Neural progenitor cell (in vitro differentiated cells): ENCODE measurements at regions not wholly inside any gene's neighbourhood (a gene's known extent, or its start where the extent isn't known, plus 50 kb on each side); places are given as distances from the start of the nearest gene placed in this dataset.
A peak's percentile ranks its signal among the peaks of the same experiment; 100 is the strongest.

Experiments used
- DNase-seq: peaks from one replicate; pipeline ENCODE4 v3.0.0-alpha.2; 2016; ENCODE audit warnings: low spot score
- H2AFZ ChIP-seq: fragments of 200-600 bp; sonication (generic); replicated peaks from 2 replicates; pipeline ENCODE4 v1.6.1; 2016; ENCODE audit warnings: antibody characterized with exemption
- H3F3A ChIP-seq: fragments of 200-600 bp; sonication (generic); 2 replicates; pipeline ENCODE4 v1.6.1; 2016; ENCODE audit warnings: antibody characterized with exemption, low read depth
- H3K27ac ChIP-seq: fragments of 200-600 bp; sonication (generic); 2 replicates; pipeline ENCODE4 v1.5.1; 2016; ENCODE audit warnings: mild to moderate bottlenecking
- H3K27me3 ChIP-seq: fragments of 200-600 bp; sonication (generic); 2 replicates; pipeline ENCODE4 v1.6.1; 2016; ENCODE audit warnings: mild to moderate bottlenecking, moderate library complexity
- H3K36me3 ChIP-seq: fragments of 200-600 bp; sonication (generic); 2 replicates; pipeline ENCODE4 v1.5.1; 2016
- H3K4me1 ChIP-seq: fragments of 200-600 bp; sonication (generic); 2 replicates; pipeline ENCODE4 v1.6.1; 2016; ENCODE audit warnings: mixed run types
- H3K4me2 ChIP-seq: fragments of 200-600 bp; sonication (generic); 2 replicates; pipeline ENCODE4 v1.6.1; 2016
- H3K4me3 ChIP-seq: fragments of 200-600 bp; sonication (generic); 2 replicates; pipeline ENCODE4 v1.5.1; 2016
- H3K79me2 ChIP-seq: fragments of 200-600 bp; sonication (generic); 2 replicates; pipeline ENCODE4 v1.6.1; 2016; ENCODE audit warnings: low read depth
- H3K9ac ChIP-seq: fragments of 200-600 bp; sonication (generic); 2 replicates; pipeline ENCODE4 v1.6.1; 2016
- H3K9me3 ChIP-seq: fragments of 200-600 bp; sonication (generic); 2 replicates; pipeline ENCODE4 v1.5.1; 2016; ENCODE audit warnings: low read depth
- H4K20me1 ChIP-seq: fragments of 200-600 bp; sonication (generic); 2 replicates; pipeline ENCODE4 v1.6.1; 2016; ENCODE audit warnings: low read depth
- H3K27ac Mint-ChIP-seq: 3 replicates; pipeline ENCODE4 v1.8.0; 2021; ENCODE audit warnings: mixed read lengths
- H3K27me3 Mint-ChIP-seq: 2 replicates; pipeline ENCODE4 v1.8.0; 2022; ENCODE audit warnings: low read depth, mild to moderate bottlenecking, inconsistent platforms, moderate library complexity, mixed read lengths; ENCODE audit not compliant: insufficient read depth
- H3K36me3 Mint-ChIP-seq: 3 replicates; pipeline ENCODE4 v1.8.0; 2021; ENCODE audit warnings: mixed read lengths
- H3K4me1 Mint-ChIP-seq: 3 replicates; pipeline ENCODE4 v1.8.0; 2021; ENCODE audit warnings: mixed read lengths
- H3K4me3 Mint-ChIP-seq: 3 replicates; pipeline ENCODE4 v1.8.0; 2021; ENCODE audit warnings: mild to moderate bottlenecking, moderate library complexity, mixed read lengths
- H3K9me3 Mint-ChIP-seq: 3 replicates; pipeline ENCODE4 v1.8.0; 2020; ENCODE audit warnings: mixed read lengths
- EZH2 ChIP-seq: fragments of 200-600 bp; sonication (generic); IDR thresholded peaks from 2 replicates; pipeline ENCODE4 v1.6.1; 2017; ENCODE audit warnings: antibody characterized with exemption, mild to moderate bottlenecking, moderate library complexity
- EZH2phosphoT487 ChIP-seq: fragments of 200-600 bp; sonication (generic); IDR thresholded peaks from 2 replicates; pipeline ENCODE4 v1.6.1; 2017; ENCODE audit warnings: antibody characterized with exemption
- TF ChIP-seq, protein P1 (sequence below): fragments of 200-600 bp; sonication (generic); IDR thresholded peaks from 2 replicates; pipeline ENCODE4 v1.5.1; 2017; ENCODE audit warnings: antibody characterized with exemption, mild to moderate bottlenecking

DNA sequence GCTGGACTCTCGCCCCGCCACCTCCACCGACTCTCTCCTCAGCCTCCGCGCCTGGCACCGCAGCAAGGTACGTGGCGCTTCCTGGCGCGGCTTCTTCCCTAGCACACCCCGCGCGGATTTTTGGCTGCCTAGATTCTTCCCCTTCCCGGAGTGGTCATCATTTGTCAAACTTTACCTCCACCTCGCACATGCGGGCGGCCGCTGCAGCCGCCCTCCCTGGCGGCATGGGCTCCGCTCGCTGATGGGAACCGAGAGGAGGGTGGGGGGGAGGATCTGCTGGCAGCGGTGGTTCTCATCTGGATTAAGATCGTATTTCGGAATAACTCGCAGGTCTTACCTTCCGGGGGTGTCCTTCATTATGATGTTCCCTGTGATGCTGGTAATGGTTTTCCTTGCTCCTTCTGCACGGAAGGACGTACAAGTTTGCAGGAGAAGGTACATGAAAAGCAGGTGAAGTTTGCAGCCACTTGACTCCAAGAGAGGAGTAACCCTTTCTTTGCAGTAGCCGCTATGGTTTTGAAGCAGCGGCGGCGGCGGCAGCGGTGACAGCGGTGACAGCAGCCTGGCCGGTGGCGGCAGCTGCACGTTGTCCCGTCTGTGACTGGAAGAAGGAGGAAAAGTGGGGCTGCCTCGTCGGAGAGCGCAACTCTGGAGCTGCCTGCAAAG is 2183.9 kb upstream of the TENM3 start:
- Histone ChIP-seq H3K4me2 (peak overlapping the region; percentile 95), H2AFZ (peak overlapping the region; percentile 69), H3K79me2 (no peaks in the 10 kb centered on the region), H3K36me3 (no peaks in the 10 kb centered on the region), H4K20me1 (no peaks in the 10 kb centered on the region), H3K27me3 (peaks cover 75% of the 10 kb centered on the region), H3K4me1 (peaks cover 7% of the 10 kb centered on the region), H3K9ac (no peak overlapping the region), H3K9me3 (no peaks in the 10 kb centered on the region), H3K27ac (no peak overlapping the region), H3K4me3 (peak overlapping the region; percentile 97), H3F3A (peaks cover 15% of the 10 kb centered on the region)
- Mint-ChIP-seq H3K27me3 (peaks cover 17% of the 10 kb centered on the region), H3K4me3 (peak overlapping the region; percentile 95), H3K27ac (no peak overlapping the region), H3K9me3 (no peaks in the 10 kb centered on the region), H3K4me1 (peaks cover 17% of the 10 kb centered on the region), H3K36me3 (no peaks in the 10 kb centered on the region)
- DNase-seq, result peak; percentile 74
- TF ChIP-seq EZH2, result peak; percentile 58
- peak; percentile 47 for TF ChIP-seq EZH2phosphoT487
- TF ChIP-seq, protein P1, sequence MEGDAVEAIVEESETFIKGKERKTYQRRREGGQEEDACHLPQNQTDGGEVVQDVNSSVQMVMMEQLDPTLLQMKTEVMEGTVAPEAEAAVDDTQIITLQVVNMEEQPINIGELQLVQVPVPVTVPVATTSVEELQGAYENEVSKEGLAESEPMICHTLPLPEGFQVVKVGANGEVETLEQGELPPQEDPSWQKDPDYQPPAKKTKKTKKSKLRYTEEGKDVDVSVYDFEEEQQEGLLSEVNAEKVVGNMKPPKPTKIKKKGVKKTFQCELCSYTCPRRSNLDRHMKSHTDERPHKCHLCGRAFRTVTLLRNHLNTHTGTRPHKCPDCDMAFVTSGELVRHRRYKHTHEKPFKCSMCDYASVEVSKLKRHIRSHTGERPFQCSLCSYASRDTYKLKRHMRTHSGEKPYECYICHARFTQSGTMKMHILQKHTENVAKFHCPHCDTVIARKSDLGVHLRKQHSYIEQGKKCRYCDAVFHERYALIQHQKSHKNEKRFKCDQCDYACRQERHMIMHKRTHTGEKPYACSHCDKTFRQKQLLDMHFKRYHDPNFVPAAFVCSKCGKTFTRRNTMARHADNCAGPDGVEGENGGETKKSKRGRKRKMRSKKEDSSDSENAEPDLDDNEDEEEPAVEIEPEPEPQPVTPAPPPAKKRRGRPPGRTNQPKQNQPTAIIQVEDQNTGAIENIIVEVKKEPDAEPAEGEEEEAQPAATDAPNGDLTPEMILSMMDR, result no peak

- Histone ChIP-seq H3K4me3 (peak overlapping the region; percentile 97), H2AFZ (no peak overlapping the region), H3K27me3 (peaks cover 76% of the 10 kb centered on the region), H3K36me3 (no peaks in the 10 kb centered on the region), H3F3A (peaks cover 15% of the 10 kb centered on the region), H3K9ac (no peak overlapping the region), H3K4me1 (peaks cover 7% of the 10 kb centered on the region), H3K27ac (no peak overlapping the region), H3K79me2 (no peaks in the 10 kb centered on the region), H4K20me1 (no peaks in the 10 kb centered on the region), H3K4me2 (peak overlapping the region; percentile 95), H3K9me3 (no peaks in the 10 kb centered on the region)
- no peak for TF ChIP-seq EZH2phosphoT487
- no peak for TF ChIP-seq EZH2
- TF ChIP-seq, protein P1, result peak; percentile 43
- Mint-ChIP-seq H3K27me3 (peaks cover 17% of the 10 kb centered on the region), H3K27ac (no peak overlapping the region), H3K36me3 (no peaks in the 10 kb centered on the region), H3K4me1 (peaks cover 17% of the 10 kb centered on the region), H3K4me3 (peak overlapping the region; percentile 95), H3K9me3 (no peaks in the 10 kb centered on the region)
- peak; percentile 39 for DNase-seq
These were observed 2182.9 kb upstream of the TENM3 start for GRCh38 chr4:180060159-180060889.

DNA sequence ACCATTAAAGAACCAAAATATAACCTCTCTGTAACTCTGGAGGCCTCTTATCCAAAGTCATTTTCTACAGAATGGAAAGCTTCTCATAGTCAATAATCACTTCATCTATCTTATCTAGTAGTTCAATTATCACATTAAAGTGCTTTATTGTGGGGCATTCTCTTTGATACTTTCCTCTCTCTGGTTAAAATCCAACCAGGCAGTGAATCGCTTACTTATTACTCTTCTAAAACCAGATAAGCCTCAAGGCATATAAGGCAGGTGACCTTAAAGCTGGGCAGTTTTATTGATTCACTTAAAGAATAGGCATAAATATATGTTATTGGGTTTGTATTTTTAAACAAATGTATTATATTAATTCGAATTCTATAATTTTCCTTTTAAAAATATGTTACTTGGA is 2162.1 kb upstream of the TENM3 start:
- no peak overlapping the region for H3K4me3 ChIP-seq
- no peaks in the 10 kb centered on the region for H3K36me3 Mint-ChIP-seq

More for the DNA sequence above, 2162.1 kb upstream of the TENM3 start:
- no peaks in the 10 kb centered on the region for H3K9me3 Mint-ChIP-seq
- DNase-seq, result no peak
- Histone ChIP-seq H3K79me2 (no peaks in the 10 kb centered on the region), H3K4me1 (no peaks in the 10 kb centered on the region), H3K27me3 (no peaks in the 10 kb centered on the region), H3K9me3 (no peaks in the 10 kb centered on the region), H3F3A (no peaks in the 10 kb centered on the region), H3K36me3 (no peaks in the 10 kb centered on the region), H4K20me1 (no peaks in the 10 kb centered on the region), H2AFZ (no peak overlapping the region), H3K27ac (no peak overlapping the region), H3K4me2 (no peak overlapping the region), H3K9ac (no peak overlapping the region)
- TF ChIP-seq EZH2 (no peak), EZH2phosphoT487 (no peak)
- TF ChIP-seq, protein P1, result no peak
- H3K4me3 Mint-ChIP-seq, result no peak overlapping the region
- H3K27me3 Mint-ChIP-seq, result peaks cover 4% of the 10 kb centered on the region
- no peak overlapping the region for H3K27ac Mint-ChIP-seq
- no peaks in the 10 kb centered on the region for H3K4me1 Mint-ChIP-seq
